Neuronal stem cell (in vitro differentiated cells): ENCODE measurements at regions not wholly inside any gene's neighbourhood (a gene's known extent, or its start where the extent isn't known, plus 50 kb on each side); places are given as distances from the start of the nearest gene placed in this dataset.

Experiments
- DNase-seq: peaks from one replicate; pipeline ENCODE4 v3.0.0-alpha.2; 2013; ENCODE audit warnings: low spot score
- H2AFZ ChIP-seq: one replicate; pipeline ENCODE4 v1.6.1; 2013; ENCODE audit warnings: mild to moderate bottlenecking, low read length, inconsistent platforms
- H2AK5ac ChIP-seq: 2 replicates; pipeline ENCODE4 v1.6.1; 2013; ENCODE audit warnings: low read depth, mild to moderate bottlenecking, inconsistent platforms, low read length, moderate library complexity, mixed read lengths
- H2BK120ac ChIP-seq: 2 replicates; pipeline ENCODE4 v1.6.1; 2013; ENCODE audit warnings: low read depth, mild to moderate bottlenecking, inconsistent platforms, low read length, moderate library complexity, mixed read lengths
- H2BK12ac ChIP-seq: one replicate; pipeline ENCODE4 v1.6.1; 2013; ENCODE audit warnings: low read length, inconsistent platforms
- H2BK15ac ChIP-seq: 2 replicates; pipeline ENCODE4 v1.6.1; 2013; ENCODE audit warnings: mild to moderate bottlenecking, low read length, inconsistent platforms, mixed read lengths
- H2BK5ac ChIP-seq: one replicate; pipeline ENCODE4 v1.6.1; 2013; ENCODE audit warnings: inconsistent platforms, mild to moderate bottlenecking, low read length, moderate library complexity
- H3K14ac ChIP-seq: one replicate; pipeline ENCODE4 v1.6.1; 2013; ENCODE audit warnings: low read length, inconsistent platforms
- H3K18ac ChIP-seq: 2 replicates; pipeline ENCODE4 v1.6.1; 2013; ENCODE audit warnings: low read length, inconsistent platforms
- H3K23ac ChIP-seq: 2 replicates; pipeline ENCODE4 v1.6.1; 2013; ENCODE audit warnings: low read depth, mild to moderate bottlenecking, mixed read lengths, low read length, inconsistent platforms; ENCODE audit not compliant: poor library complexity
- H3K27ac ChIP-seq: replicated peaks from 3 replicates; pipeline ENCODE4 v1.5.1; 2013; ENCODE audit warnings: low read length, inconsistent platforms
- H3K27me3 ChIP-seq, 3 experiments: 2 replicates each; pipeline ENCODE4 v1.6.1; 2013; ENCODE audit warnings: low read length in 3 of 3, mild to moderate bottlenecking in 2 of 3, inconsistent platforms in 1 of 3, low read depth in 1 of 3, mixed read lengths in 1 of 3, moderate library complexity in 1 of 3; ENCODE audit not compliant: control insufficient read depth in 3 of 3, insufficient read depth in 3 of 3
- H3K36me3 ChIP-seq, 2 donors: replicated peaks in 1 of 2; 2 replicates each; pipeline ENCODE4 v1.6.1; 2013; ENCODE audit warnings: low read length in 2 of 2; ENCODE audit not compliant: control insufficient read depth in 2 of 2, insufficient read depth in 2 of 2
- H3K4ac ChIP-seq: 2 replicates; pipeline ENCODE4 v1.6.1; 2013; ENCODE audit warnings: inconsistent platforms, mild to moderate bottlenecking, low read length, moderate library complexity
- H3K4me1 ChIP-seq, 2 donors: 1 replicate in 1 of 2; 2 replicates in 1 of 2; pipeline ENCODE4 v1.6.1; 2013; ENCODE audit warnings: low read length in 2 of 2, low read depth in 1 of 2; ENCODE audit not compliant: control insufficient read depth in 2 of 2, insufficient read depth in 1 of 2
- H3K4me2 ChIP-seq: one replicate; pipeline ENCODE4 v1.6.1; 2013; ENCODE audit warnings: mild to moderate bottlenecking, low read length, inconsistent platforms; ENCODE audit not compliant: insufficient read depth, poor library complexity, severe bottlenecking
- H3K4me3 ChIP-seq, 2 donors: 2 replicates each; pipeline ENCODE4 v1.5.1; 2013; ENCODE audit warnings: low read length in 2 of 2, mild to moderate bottlenecking in 2 of 2, inconsistent platforms in 1 of 2, moderate library complexity in 1 of 2
- H3K79me1 ChIP-seq: one replicate; pipeline ENCODE4 v1.6.1; 2013; ENCODE audit warnings: low read depth, mild to moderate bottlenecking, inconsistent platforms, low read length, moderate library complexity
- H3K9ac ChIP-seq: one replicate; pipeline ENCODE4 v1.6.1; 2013; ENCODE audit warnings: mild to moderate bottlenecking, low read depth, low read length, inconsistent platforms; ENCODE audit not compliant: poor library complexity
- H3K9me3 ChIP-seq, 2 donors: replicated peaks in 1 of 2; 2 replicates each; pipeline versions ENCODE3 to v1.6.1; 2013; ENCODE audit warnings: low read length in 2 of 2, mild to moderate bottlenecking in 2 of 2, inconsistent platforms in 1 of 2, low read depth in 1 of 2, mixed read lengths in 1 of 2, moderate library complexity in 1 of 2; ENCODE audit not compliant: control insufficient read depth in 2 of 2, insufficient read depth in 1 of 2
- H4K8ac ChIP-seq: one replicate; pipeline ENCODE4 v1.6.1; 2013; ENCODE audit warnings: low read depth, mild to moderate bottlenecking, inconsistent platforms, low read length, moderate library complexity
- H4K91ac ChIP-seq: one replicate; pipeline ENCODE4 v1.6.1; 2013; ENCODE audit warnings: low read length, low read depth, mild to moderate bottlenecking, inconsistent platforms; ENCODE audit not compliant: poor library complexity
- WGBS, 2 donors: extraction: QIAGEN DNeasy Blood & Tissue Kit; methylation state at CpG; one replicate each; pipeline ENCODE4 v1.1.7; 2013; ENCODE audit warnings: missing lambda C conversion rate in 2 of 2, mixed read lengths in 1 of 2; ENCODE audit not compliant: insufficient read length in 2 of 2, insufficient replicate concordance in 1 of 2; ENCODE audit errors: extremely low coverage in 2 of 2; 5-methylcytosine and 5-hydroxymethylcytosine counted together

- no peak overlapping the region for H2BK12ac ChIP-seq
- no peaks in the 10 kb centered on the region for H3K9me3 ChIP-seq
- DNase-seq, result no peak
- no peak overlapping the region for H4K8ac ChIP-seq
- no peak overlapping the region for H3K4me2 ChIP-seq
- no peak overlapping the region for H3K18ac ChIP-seq
- H3K9ac ChIP-seq, result no peak overlapping the region
- no peak overlapping the region for H2AFZ ChIP-seq
- no peaks in the 10 kb centered on the region for H3K4me1 ChIP-seq
- no peaks in the 10 kb centered on the region for H3K27me3 ChIP-seq
- H3K36me3 ChIP-seq, result no peaks in the 10 kb centered on the region
- no peak overlapping the region for H3K4me3 ChIP-seq
- H3K14ac ChIP-seq, result no peak overlapping the region
- no peak overlapping the region for H2BK15ac ChIP-seq
- no peak overlapping the region for H2BK5ac ChIP-seq
- H4K91ac ChIP-seq, result no peak overlapping the region
- no peaks in the 10 kb centered on the region for H3K79me1 ChIP-seq
- no CpG with 5 or more reads among the region's 2 CpGs for WGBS, 2 donors
- no peak overlapping the region for H2BK120ac ChIP-seq
- no peak overlapping the region for H3K27ac ChIP-seq
- no peak overlapping the region for H2AK5ac ChIP-seq
- H3K4ac ChIP-seq, result no peak overlapping the region
- H3K23ac ChIP-seq, result no peak overlapping the region
Measured at GRCh38 chr20:41938353-41938752, 320.2 kb upstream of the CHD6 start.

GRCh38 chr20:41935259-41935791 is 317.1 kb upstream of the CHD6 start:
- no peak overlapping the region for H3K18ac ChIP-seq
- DNase-seq, result no peak
- H3K27ac ChIP-seq, result no peak overlapping the region
- H2BK12ac ChIP-seq, result no peak overlapping the region
- H2BK120ac ChIP-seq, result no peak overlapping the region
- no peak overlapping the region for H3K4me2 ChIP-seq
- no peak overlapping the region for H4K91ac ChIP-seq
- H2AK5ac ChIP-seq, result no peak overlapping the region
- no peaks in the 10 kb centered on the region for H3K27me3 ChIP-seq
- no peak overlapping the region for H3K4ac ChIP-seq
- WGBS, 2 donors, result no CpG with 5 or more reads among the region's 4 CpGs
- H3K9ac ChIP-seq, result no peak overlapping the region
- no peak overlapping the region for H2BK5ac ChIP-seq
- no peak overlapping the region for H2AFZ ChIP-seq
- no peaks in the 10 kb centered on the region for H3K36me3 ChIP-seq
- H3K9me3 ChIP-seq, result no peaks in the 10 kb centered on the region
- no peak overlapping the region for H4K8ac ChIP-seq
- H3K14ac ChIP-seq, result no peak overlapping the region
- H3K4me3 ChIP-seq, result no peak overlapping the region
- H2BK15ac ChIP-seq, result no peak overlapping the region
- H3K4me1 ChIP-seq, result no peaks in the 10 kb centered on the region
- H3K23ac ChIP-seq, result no peak overlapping the region
- no peaks in the 10 kb centered on the region for H3K79me1 ChIP-seq

DNA sequence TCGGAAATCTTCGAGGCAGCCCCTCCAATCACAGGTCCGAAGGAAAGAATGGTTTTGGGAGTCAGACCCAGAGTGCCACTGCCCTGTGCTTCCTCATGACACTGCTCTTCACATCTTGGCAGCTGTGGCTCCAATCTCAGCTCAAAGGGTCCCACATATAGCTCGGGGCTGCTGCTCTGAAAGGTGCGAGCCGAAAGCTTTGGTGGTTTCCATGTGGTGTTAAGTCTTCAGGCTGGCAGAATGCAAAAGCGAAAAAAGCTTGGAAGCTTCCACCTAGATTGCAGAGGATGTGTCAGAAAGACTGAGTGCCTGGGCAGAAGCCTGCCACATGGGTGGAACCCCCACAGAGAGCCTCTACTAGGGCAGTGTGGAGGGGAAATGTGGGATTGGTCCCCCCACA is 314.3 kb upstream of the CHD6 start:
- H3K9me3 ChIP-seq, result no peaks in the 10 kb centered on the region
- H3K9ac ChIP-seq, result no peak overlapping the region
- no peak overlapping the region for H4K8ac ChIP-seq
- H2BK5ac ChIP-seq, result no peak overlapping the region
- WGBS, 2 donors, result no CpG with 5 or more reads among the region's 7 CpGs
- no peak overlapping the region for H3K4me3 ChIP-seq
- H3K4me2 ChIP-seq, result no peak overlapping the region
- no peak overlapping the region for H2BK120ac ChIP-seq
- no peak overlapping the region for H3K14ac ChIP-seq
- no peak overlapping the region for H2AFZ ChIP-seq
- no peak overlapping the region for H3K18ac ChIP-seq
- H2BK15ac ChIP-seq, result no peak overlapping the region
- H4K91ac ChIP-seq, result no peak overlapping the region
- H3K27me3 ChIP-seq, result no peaks in the 10 kb centered on the region
- no peaks in the 10 kb centered on the region for H3K79me1 ChIP-seq
- H3K27ac ChIP-seq, result no peak overlapping the region
- H3K36me3 ChIP-seq, result no peaks in the 10 kb centered on the region
- no peak overlapping the region for H3K23ac ChIP-seq
- no peaks in the 10 kb centered on the region for H3K4me1 ChIP-seq
- DNase-seq, result no peak
- no peak overlapping the region for H3K4ac ChIP-seq
- H2BK12ac ChIP-seq, result no peak overlapping the region
- no peak overlapping the region for H2AK5ac ChIP-seq

DNA sequence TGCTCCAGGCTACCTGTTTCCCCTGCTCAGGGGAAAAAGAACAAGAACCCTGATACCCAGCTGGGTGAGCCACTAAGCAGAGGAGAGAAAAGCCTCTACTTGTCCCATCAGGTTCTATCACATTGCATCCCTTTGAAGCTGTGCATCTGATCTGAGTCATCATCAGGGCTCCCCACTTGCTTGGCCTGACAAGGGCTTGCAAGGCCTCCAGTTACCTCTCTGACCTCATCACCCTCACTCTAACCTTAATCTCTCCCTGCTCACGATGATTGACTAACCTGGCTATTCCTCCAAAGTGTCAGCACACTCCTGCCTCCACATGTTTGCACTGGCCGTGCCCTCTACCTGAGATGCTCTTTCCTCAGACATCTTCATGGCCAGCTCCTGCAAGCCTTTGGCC is 309.5 kb upstream of the CHD6 start:
- Histone ChIP-seq H4K8ac (no peak overlapping the region), H3K4me2 (no peak overlapping the region), H3K14ac (no peak overlapping the region), H2BK120ac (no peak overlapping the region), H3K27ac (no peak overlapping the region), H3K9me3 (no peaks in the 10 kb centered on the region), H3K4me3 (no peak overlapping the region), H2BK5ac (no peak overlapping the region), H2AK5ac (no peak overlapping the region), H3K79me1 (no peaks in the 10 kb centered on the region), H2BK15ac (no peak overlapping the region), H2BK12ac (no peak overlapping the region), H3K36me3 (no peaks in the 10 kb centered on the region), H3K27me3 (peaks cover 0 to 3% (median 0%) of the 10 kb centered on the region in 3 experiments), H3K18ac (no peak overlapping the region), H4K91ac (no peak overlapping the region), H3K4me1 (no peaks in the 10 kb centered on the region), H2AFZ (no peak overlapping the region), H3K4ac (no peak overlapping the region), H3K9ac (no peak overlapping the region), H3K23ac (no peak overlapping the region)
- WGBS, 2 donors, result no CpG with 5 or more reads among the region's 2 CpGs
- no peak for DNase-seq
